ENCODE measurements at regions not wholly inside any gene's neighbourhood (a gene's known extent, or its start where the extent isn't known, plus 50 kb on each side); places are given as distances from the start of the nearest gene placed in this dataset.

- Histone ChIP-seq H3K27ac (no peak overlapping the region), H3K4me3 (no peak overlapping the region), H3K27me3 (replicated peaks; ENCODE audit: insufficient read depth) (no peaks in the 10 kb centered on the region), H3K9me3 (no peaks in the 10 kb centered on the region), H3K36me3 (no peaks in the 10 kb centered on the region), H3K4me1 (replicated peaks) (no peaks in the 10 kb centered on the region)
- intact Hi-C loops (cut with DNase I) = no loop called here
- 68% methylated on average over 5 of the region's 5 CpGs for WGBS
- TF ChIP-seq POLR2A (IDR thresholded peaks at IDR 0.05) (no peak), POLR2AphosphoS5 (IDR thresholded peaks at IDR 0.05) (no peak), CTCF (IDR thresholded peaks at IDR 0.05) (no peak)
- DNase-seq (ENCODE audit: low spot score) = no peak
Observed at GRCh38 chr15:87401973-87402372, 854.6 kb downstream of the NTRK3 start.

- TF ChIP-seq POLR2A (IDR thresholded peaks at IDR 0.05) (no peak), POLR2AphosphoS5 (IDR thresholded peaks at IDR 0.05) (no peak), CTCF (IDR thresholded peaks at IDR 0.05) (no peak)
Observed at GRCh38 chr15:87394676-87395075, 861.9 kb downstream of the NTRK3 start.

GRCh38 chr15:87387766-87388165, 868.8 kb downstream of the NTRK3 start:
- Histone ChIP-seq H3K36me3 (no peaks in the 10 kb centered on the region), H3K4me1 (replicated peaks) (no peaks in the 10 kb centered on the region), H3K27ac (no peak overlapping the region), H3K27me3 (replicated peaks; ENCODE audit: insufficient read depth) (no peaks in the 10 kb centered on the region), H3K9me3 (no peaks in the 10 kb centered on the region), H3K4me3 (no peak overlapping the region)
- TF ChIP-seq POLR2A (IDR thresholded peaks at IDR 0.05) (no peak), CTCF (IDR thresholded peaks at IDR 0.05) (no peak)
- DNase-seq (ENCODE audit: low spot score) = no peak
- 84% methylated on average over 2 of the region's 2 CpGs for WGBS
- intact Hi-C loops (cut with DNase I) = no loop called here

More at GRCh38 chr15:87394676-87395075, 861.9 kb downstream of the NTRK3 start:
- no peak for DNase-seq (ENCODE audit: low spot score)
- WGBS = 79% methylated on average over 3 of the region's 3 CpGs
- H3K4me3 ChIP-seq = no peak overlapping the region
- intact Hi-C loops (cut with DNase I) = no loop called here
- H3K36me3 ChIP-seq = no peaks in the 10 kb centered on the region
- no peak overlapping the region for H3K27ac ChIP-seq
- no peaks in the 10 kb centered on the region for H3K4me1 ChIP-seq (replicated peaks)
- H3K9me3 ChIP-seq = no peaks in the 10 kb centered on the region
- H3K27me3 ChIP-seq (replicated peaks; ENCODE audit: insufficient read depth) = no peaks in the 10 kb centered on the region

GRCh38 chr15:87374339-87374738, 882.2 kb downstream of the NTRK3 start:
- Histone ChIP-seq H3K36me3 (no peaks in the 10 kb centered on the region), H3K27ac (no peak overlapping the region), H3K4me3 (no peak overlapping the region), H3K27me3 (replicated peaks; ENCODE audit: insufficient read depth) (peaks cover 3% of the 10 kb centered on the region), H3K4me1 (replicated peaks) (no peaks in the 10 kb centered on the region), H3K9me3 (no peaks in the 10 kb centered on the region)
- WGBS = 76% methylated on average over 3 of the region's 3 CpGs
- no peak for DNase-seq (ENCODE audit: low spot score)
- intact Hi-C loops (cut with DNase I) = no loop called here
- no peak for TF ChIP-seq POLR2AphosphoS5 (IDR thresholded peaks at IDR 0.05)
- TF ChIP-seq POLR2A (IDR thresholded peaks at IDR 0.05) = no peak

- H3K4me1 ChIP-seq (replicated peaks) = no peaks in the 10 kb centered on the region
- no peaks in the 10 kb centered on the region for H3K9me3 ChIP-seq
- no peaks in the 10 kb centered on the region for H3K36me3 ChIP-seq
- no peak for DNase-seq (ENCODE audit: low spot score)
- no peak overlapping the region for H3K27ac ChIP-seq
- no peak overlapping the region for H3K4me3 ChIP-seq
- no peak for TF ChIP-seq POLR2AphosphoS5 (IDR thresholded peaks at IDR 0.05)
- TF ChIP-seq POLR2A (IDR thresholded peaks at IDR 0.05) = no peak
- no peak for TF ChIP-seq CTCF (IDR thresholded peaks at IDR 0.05)
- intact Hi-C loops (cut with DNase I) = no loop called here
- no peaks in the 10 kb centered on the region for H3K27me3 ChIP-seq (replicated peaks; ENCODE audit: insufficient read depth)
Observed at GRCh38 chr15:87369269-87369668, 887.3 kb downstream of the NTRK3 start.

Data from prostate gland (tissue), 2 donors.